DOHH2 (cell line): ENCODE measurements at regions not wholly inside any gene's neighbourhood (a gene's known extent, or its start where the extent isn't known, plus 50 kb on each side); places are given as distances from the start of the nearest gene placed in this dataset.

Source experiments
- H3F3A ChIP-seq: fragments of 200-600 bp; sonication (generic), shearing (Covaris generic); 2 replicates; pipeline ENCODE4 v1.6.0; 2016; ENCODE audit warnings: antibody characterized with exemption, mild to moderate bottlenecking; ENCODE audit not compliant: control insufficient read depth, insufficient read depth
- H3K27ac ChIP-seq: fragments of 200-600 bp; sonication (generic); 2 replicates; pipeline ENCODE4 v1.5.1; 2014; ENCODE audit warnings: low read depth, mild to moderate bottlenecking, low read length, moderate library complexity
- H3K27me3 ChIP-seq: fragments of 200-600 bp; sonication (generic); 2 replicates; pipeline ENCODE4 v1.6.1; 2014; ENCODE audit warnings: mild to moderate bottlenecking, low read length, mixed read lengths; ENCODE audit not compliant: control insufficient read depth
- H3K36me3 ChIP-seq: fragments of 200-600 bp; sonication (generic); 2 replicates; pipeline ENCODE4 v1.6.1; 2014; ENCODE audit warnings: mild to moderate bottlenecking, low read length, moderate library complexity, mixed read lengths; ENCODE audit not compliant: control insufficient read depth
- H3K4me1 ChIP-seq: fragments of 200-600 bp; sonication (generic); 2 replicates; pipeline ENCODE4 v1.6.1; 2014; ENCODE audit warnings: mild to moderate bottlenecking, low read length, mixed read lengths; ENCODE audit not compliant: control insufficient read depth
- H3K4me2 ChIP-seq: fragments of 200-600 bp; sonication (generic); 2 replicates; pipeline ENCODE4 v1.6.0; 2014; ENCODE audit warnings: mild to moderate bottlenecking, low read length, moderate library complexity
- H3K4me3 ChIP-seq: fragments of 200-600 bp; sonication (generic); 2 replicates; pipeline ENCODE4 v1.5.1; 2014; ENCODE audit warnings: mild to moderate bottlenecking, low read length, mixed read lengths
- H3K79me2 ChIP-seq: fragments of 200-600 bp; sonication (generic); 2 replicates; pipeline ENCODE4 v1.6.1; 2014; ENCODE audit warnings: mild to moderate bottlenecking, low read length, mixed read lengths; ENCODE audit not compliant: control insufficient read depth
- H3K9me2 ChIP-seq: fragments of 200-600 bp; sonication (generic); replicated peaks from 2 replicates; pipeline ENCODE4 v1.6.1; 2014; ENCODE audit warnings: mild to moderate bottlenecking, low read length, mixed read lengths; ENCODE audit not compliant: control insufficient read depth
- H3K9me3 ChIP-seq: fragments of 200-600 bp; sonication (generic); 2 replicates; pipeline ENCODE4 v1.6.1; 2014; ENCODE audit warnings: antibody characterized with exemption, low read length, mixed read lengths; ENCODE audit not compliant: control insufficient read depth, insufficient read depth
- H4K20me1 ChIP-seq: fragments of 200-600 bp; sonication (generic); 2 replicates; pipeline ENCODE4 v1.6.0; 2014; ENCODE audit warnings: low read depth, mild to moderate bottlenecking, antibody characterized with exemption, low read length, moderate library complexity; ENCODE audit not compliant: control insufficient read depth, insufficient read depth
- CTCF ChIP-seq: fragments of 200-600 bp; sonication (generic); IDR thresholded peaks from one replicate; pipeline ENCODE4 v1.5.1; 2014; ENCODE audit warnings: antibody characterized with exemption, mild to moderate bottlenecking, low read depth, low read length; ENCODE audit not compliant: poor library complexity, severe bottlenecking
- EZH2phosphoT487 ChIP-seq: fragments of 200-600 bp; sonication (generic); IDR thresholded peaks from 2 replicates; pipeline ENCODE4 v1.6.1; 2017; ENCODE audit warnings: borderline replicate concordance, mild to moderate bottlenecking, antibody characterized with exemption, low read length, moderate library complexity, mixed read lengths

DNA sequence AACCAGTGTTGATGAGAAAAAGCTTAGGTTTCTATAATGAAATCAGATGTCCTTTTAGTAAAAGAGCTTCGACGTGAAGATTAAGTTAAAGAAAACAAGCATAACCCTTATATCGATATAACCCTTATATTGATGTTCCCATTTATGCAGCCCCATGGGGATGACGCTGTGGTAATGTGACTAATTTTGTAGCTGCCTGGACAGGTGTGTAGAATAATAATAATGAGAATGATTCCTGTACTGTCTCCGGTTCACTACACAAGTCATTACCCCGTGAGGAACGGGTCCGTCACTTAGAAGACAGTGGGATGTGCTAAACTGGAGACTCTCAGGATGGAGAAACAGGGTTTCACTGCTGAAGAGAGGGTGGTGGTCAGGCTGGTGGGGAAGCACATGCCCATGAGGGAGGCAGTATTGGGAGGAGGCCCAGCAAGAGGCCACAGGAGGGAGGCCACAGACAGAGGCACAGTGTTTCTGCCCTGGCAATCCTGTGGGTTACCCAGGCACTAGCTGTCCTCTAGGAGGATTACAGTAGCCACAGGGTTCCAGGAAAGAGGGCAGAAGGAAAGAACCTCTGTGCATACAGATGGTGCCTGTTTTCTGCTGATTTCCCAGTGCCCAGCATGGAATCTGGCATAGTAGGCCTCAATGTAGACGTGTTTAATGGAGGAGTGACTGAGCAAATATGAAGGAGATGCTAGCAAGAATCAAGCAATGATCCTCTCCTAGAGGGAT is 191.1 kb upstream of the TSC22D2 start:
- Histone ChIP-seq H3K27ac (no peak overlapping the region), H4K20me1 (no peaks in the 10 kb centered on the region), H3K9me2 (no peaks in the 10 kb centered on the region), H3F3A (no peaks in the 10 kb centered on the region), H3K79me2 (no peaks in the 10 kb centered on the region), H3K9me3 (no peaks in the 10 kb centered on the region), H3K4me1 (peaks cover 9% of the 10 kb centered on the region), H3K36me3 (no peaks in the 10 kb centered on the region), H3K27me3 (peaks cover 30% of the 10 kb centered on the region), H3K4me3 (no peak overlapping the region), H3K4me2 (no peak overlapping the region)
- TF ChIP-seq EZH2phosphoT487 (no peak), CTCF (no peak)

DNA sequence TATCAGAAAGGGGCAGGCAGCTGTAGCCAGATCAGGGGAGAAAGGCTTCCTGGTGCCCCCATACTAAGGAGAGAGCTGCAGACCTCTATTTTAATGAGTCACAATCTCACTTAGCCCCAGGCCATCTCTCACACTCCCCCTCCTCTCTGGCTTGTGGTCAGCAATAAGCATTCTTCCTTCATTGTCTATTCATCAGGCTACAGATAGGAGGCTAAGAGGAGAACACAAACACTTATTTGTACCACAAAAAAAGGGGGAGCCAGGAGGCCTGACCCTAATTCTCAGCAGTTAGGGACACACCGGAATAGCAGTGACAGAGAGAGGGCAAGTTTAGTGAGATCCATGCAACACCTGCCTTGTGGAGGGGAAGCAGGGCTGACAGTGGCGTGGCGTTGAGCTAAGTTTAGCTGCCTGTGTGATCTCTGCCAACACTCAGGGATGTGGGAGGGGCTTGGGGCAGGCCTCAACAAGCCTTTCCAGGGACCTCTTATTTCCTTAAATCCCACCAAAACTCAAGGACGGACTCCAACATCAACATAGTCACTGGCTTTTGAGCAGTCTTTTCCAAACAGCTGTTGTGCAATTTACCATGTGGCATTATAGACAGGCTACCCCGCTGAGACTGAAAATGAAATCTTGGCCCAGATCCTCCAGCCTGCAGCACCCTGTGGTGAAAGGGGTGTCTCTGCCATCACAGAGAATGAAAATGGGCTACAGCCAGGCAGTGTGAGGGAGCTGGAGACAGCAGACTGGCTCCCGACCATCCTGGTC is 191.9 kb upstream of the TSC22D2 start:
- Histone ChIP-seq H3K27me3 (peaks cover 26% of the 10 kb centered on the region), H3K4me1 (peaks cover 5% of the 10 kb centered on the region), H3K4me3 (no peak overlapping the region), H3K9me3 (no peaks in the 10 kb centered on the region), H4K20me1 (no peaks in the 10 kb centered on the region), H3K36me3 (no peaks in the 10 kb centered on the region), H3F3A (no peaks in the 10 kb centered on the region), H3K9me2 (no peaks in the 10 kb centered on the region), H3K79me2 (no peaks in the 10 kb centered on the region), H3K27ac (no peak overlapping the region), H3K4me2 (no peak overlapping the region)
- TF ChIP-seq CTCF (no peak), EZH2phosphoT487 (no peak)

DNA sequence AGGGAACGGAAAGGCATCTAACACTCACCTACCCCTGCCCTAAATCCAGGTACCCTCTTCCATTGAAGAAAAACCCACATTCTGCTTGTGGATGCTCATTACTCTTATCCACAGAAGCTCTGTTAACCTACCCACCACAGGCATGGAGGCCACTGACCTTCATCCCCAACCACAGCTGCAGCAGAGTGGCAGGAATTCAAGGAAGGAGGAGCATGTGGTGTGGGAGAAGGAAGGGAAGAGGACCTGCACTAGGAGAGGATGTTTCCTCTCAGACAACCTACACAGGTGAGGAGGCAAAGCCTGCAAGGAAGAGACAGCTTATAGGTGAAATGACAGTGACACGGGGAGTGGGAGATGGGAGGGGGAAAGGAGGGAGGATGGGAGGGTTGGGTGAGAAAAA is 192.5 kb upstream of the TSC22D2 start:
- no peaks in the 10 kb centered on the region for H3K9me2 ChIP-seq
- H3K79me2 ChIP-seq = no peaks in the 10 kb centered on the region
- H3K9me3 ChIP-seq = no peaks in the 10 kb centered on the region
- H4K20me1 ChIP-seq = no peaks in the 10 kb centered on the region
- peaks cover 26% of the 10 kb centered on the region for H3K27me3 ChIP-seq
- H3K4me1 ChIP-seq = peaks cover 5% of the 10 kb centered on the region; the same call in 1 of the 2 replicates
- no peak overlapping the region for H3K4me2 ChIP-seq
- H3F3A ChIP-seq = no peaks in the 10 kb centered on the region
- H3K27ac ChIP-seq = no peak overlapping the region
- H3K36me3 ChIP-seq = no peaks in the 10 kb centered on the region
- TF ChIP-seq CTCF (no peak), EZH2phosphoT487 (no peak)
- no peak overlapping the region for H3K4me3 ChIP-seq
